Stomach (tissue), 4 donors: ENCODE measurements at regions not wholly inside any gene's neighbourhood (a gene's known extent, or its start where the extent isn't known, plus 50 kb on each side); places are given as distances from the start of the nearest gene placed in this dataset.
"Not testable (repeated sequence)": the region's sequence is repeated elsewhere in the genome, so short reads cannot be mapped to it uniquely, and the experiment has no call there.

Source experiments
- CTCF ChIP-seq, 7 experiments: fragments of 450-650 bp in 4 of 7; fragments of 200-600 bp in 3 of 7; sonication (generic) in 3 of 7; IDR thresholded peaks; one replicate each; pipeline ENCODE4 v1.5.1; 2016 to 2019; ENCODE audit warnings: antibody characterized with exemption in 7 of 7, control low read depth in 2 of 7, mild to moderate bottlenecking in 1 of 7
- POLR2A ChIP-seq, 4 donors: fragments of 450-650 bp; IDR thresholded peaks; one replicate each; pipeline ENCODE4 v1.6.1; 2016; ENCODE audit warnings: antibody characterized with exemption in 4 of 4, control low read depth in 2 of 4, mild to moderate bottlenecking in 1 of 4, moderate library complexity in 1 of 4

- not testable (repeated sequence) for TF ChIP-seq CTCF, POLR2A (IDR thresholded peaks at IDR 0.05)
Observed at GRCh38 chr20:11708223-11708622, 209.5 kb upstream of the BTBD3 start.
